ENCODE measurements at regions not wholly inside any gene's neighbourhood (a gene's known extent, or its start where the extent isn't known, plus 50 kb on each side); places are given as distances from the start of the nearest gene placed in this dataset.

GRCh38 chr3:112757197-112757596 is 89.5 kb downstream of the CD200R1L start:
- no peak for TF ChIP-seq CTCF (IDR thresholded peaks at IDR 0.05)
- no peak for TF ChIP-seq POLR2A (IDR thresholded peaks at IDR 0.05)
- no peak for TF ChIP-seq EP300 (IDR thresholded peaks at IDR 0.05)
